ENCODE measurements at regions not wholly inside any gene's neighbourhood (a gene's known extent, or its start where the extent isn't known, plus 50 kb on each side); places are given as distances from the start of the nearest gene placed in this dataset.

DNA sequence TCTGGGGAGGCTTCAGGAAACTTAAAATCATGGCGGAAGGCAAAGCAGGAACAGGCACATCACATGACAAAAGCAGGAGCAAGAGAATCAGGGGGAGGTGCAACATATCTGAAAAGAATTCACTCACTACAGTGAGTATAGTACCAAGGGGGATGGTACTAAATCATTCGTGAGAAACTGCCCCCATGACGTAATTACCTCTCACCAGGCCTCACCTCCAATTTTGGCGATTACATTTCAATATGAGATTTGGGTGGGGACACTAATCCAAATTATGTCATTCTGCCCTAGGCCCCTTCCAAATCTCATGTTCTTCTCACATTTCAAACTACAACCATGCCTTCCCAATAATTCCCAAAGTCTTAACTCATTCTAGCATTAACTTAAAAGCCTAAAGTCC, 740.8 kb upstream of the SOX11 start:
- TF ChIP-seq, protein P1, sequence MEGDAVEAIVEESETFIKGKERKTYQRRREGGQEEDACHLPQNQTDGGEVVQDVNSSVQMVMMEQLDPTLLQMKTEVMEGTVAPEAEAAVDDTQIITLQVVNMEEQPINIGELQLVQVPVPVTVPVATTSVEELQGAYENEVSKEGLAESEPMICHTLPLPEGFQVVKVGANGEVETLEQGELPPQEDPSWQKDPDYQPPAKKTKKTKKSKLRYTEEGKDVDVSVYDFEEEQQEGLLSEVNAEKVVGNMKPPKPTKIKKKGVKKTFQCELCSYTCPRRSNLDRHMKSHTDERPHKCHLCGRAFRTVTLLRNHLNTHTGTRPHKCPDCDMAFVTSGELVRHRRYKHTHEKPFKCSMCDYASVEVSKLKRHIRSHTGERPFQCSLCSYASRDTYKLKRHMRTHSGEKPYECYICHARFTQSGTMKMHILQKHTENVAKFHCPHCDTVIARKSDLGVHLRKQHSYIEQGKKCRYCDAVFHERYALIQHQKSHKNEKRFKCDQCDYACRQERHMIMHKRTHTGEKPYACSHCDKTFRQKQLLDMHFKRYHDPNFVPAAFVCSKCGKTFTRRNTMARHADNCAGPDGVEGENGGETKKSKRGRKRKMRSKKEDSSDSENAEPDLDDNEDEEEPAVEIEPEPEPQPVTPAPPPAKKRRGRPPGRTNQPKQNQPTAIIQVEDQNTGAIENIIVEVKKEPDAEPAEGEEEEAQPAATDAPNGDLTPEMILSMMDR (IDR thresholded peaks at IDR 0.05; ENCODE audit: control insufficient read depth, insufficient read depth, low read depth, low read length, missing control alignments), result no peak
- H3K4me3 ChIP-seq (ENCODE audit: control insufficient read depth, low read depth, low read length), result no peak overlapping the region
- DNase-seq (ENCODE audit: low read depth), result no peak

DNA sequence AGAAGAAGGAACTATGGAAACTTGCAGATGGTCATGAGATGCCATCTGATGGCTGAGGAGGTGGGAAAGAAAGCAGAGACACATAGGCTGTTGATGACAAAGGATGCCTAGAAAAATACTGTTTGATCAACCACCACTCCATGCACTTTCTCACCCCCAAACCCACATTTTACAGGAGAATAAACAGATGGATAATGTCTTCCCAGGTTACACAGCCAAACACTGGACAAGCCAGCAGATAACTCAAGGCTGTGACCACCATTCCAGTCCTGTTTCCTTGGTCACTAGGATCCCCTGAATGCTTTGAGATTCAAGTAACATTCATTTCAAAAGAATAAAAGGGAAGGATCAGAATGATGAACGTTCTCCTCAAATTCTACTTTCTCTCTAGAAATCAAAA, 733.0 kb upstream of the SOX11 start:
- no peak for DNase-seq (ENCODE audit: low read depth)
- no peak overlapping the region for H3K4me3 ChIP-seq (ENCODE audit: control insufficient read depth, low read depth, low read length)
- TF ChIP-seq, protein P1 (IDR thresholded peaks at IDR 0.05; ENCODE audit: control insufficient read depth, insufficient read depth, low read depth, low read length, missing control alignments), result no peak

DNA sequence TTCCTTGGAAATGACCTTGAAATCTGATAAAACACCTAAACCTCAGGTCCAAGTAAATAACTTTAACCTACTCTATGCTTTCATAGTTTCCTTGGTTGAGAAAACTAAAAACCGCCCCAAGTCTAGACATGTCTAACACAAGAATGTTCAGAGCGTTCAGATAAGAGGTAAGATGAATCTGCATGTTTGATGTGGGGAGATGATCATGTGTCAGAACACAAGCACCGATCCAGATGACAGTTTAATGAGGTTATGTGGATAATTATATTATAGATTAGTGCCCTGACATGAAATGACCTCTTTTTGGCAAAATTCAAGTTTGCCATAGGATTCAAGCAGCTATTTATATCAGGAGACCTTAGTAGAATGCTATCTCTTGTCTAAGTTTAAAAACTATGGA, 729.8 kb upstream of the SOX11 start:
- no peak overlapping the region for H3K4me3 ChIP-seq (ENCODE audit: control insufficient read depth, low read depth, low read length)
- DNase-seq (ENCODE audit: low read depth), result no peak
- TF ChIP-seq, protein P1 (IDR thresholded peaks at IDR 0.05; ENCODE audit: control insufficient read depth, insufficient read depth, low read depth, low read length, missing control alignments), result no peak

DNA sequence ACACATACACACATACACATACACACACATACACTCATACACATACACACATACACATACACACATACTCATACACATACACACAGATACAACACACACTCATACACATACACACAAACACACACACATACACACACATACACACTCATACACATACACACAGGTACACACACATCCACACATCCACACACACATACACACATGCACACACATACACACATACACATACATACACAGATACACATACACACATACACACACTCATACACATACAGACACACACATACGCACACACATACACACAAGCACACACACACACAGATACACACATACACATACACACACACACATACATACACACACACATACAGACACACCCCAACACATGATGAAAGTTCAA, 729.1 kb upstream of the SOX11 start:
- no peak for DNase-seq (ENCODE audit: low read depth)
- H3K4me3 ChIP-seq (ENCODE audit: control insufficient read depth, low read depth, low read length), result no peak overlapping the region
- TF ChIP-seq, protein P1 (IDR thresholded peaks at IDR 0.05; ENCODE audit: control insufficient read depth, insufficient read depth, low read depth, low read length, missing control alignments), result no peak

DNA sequence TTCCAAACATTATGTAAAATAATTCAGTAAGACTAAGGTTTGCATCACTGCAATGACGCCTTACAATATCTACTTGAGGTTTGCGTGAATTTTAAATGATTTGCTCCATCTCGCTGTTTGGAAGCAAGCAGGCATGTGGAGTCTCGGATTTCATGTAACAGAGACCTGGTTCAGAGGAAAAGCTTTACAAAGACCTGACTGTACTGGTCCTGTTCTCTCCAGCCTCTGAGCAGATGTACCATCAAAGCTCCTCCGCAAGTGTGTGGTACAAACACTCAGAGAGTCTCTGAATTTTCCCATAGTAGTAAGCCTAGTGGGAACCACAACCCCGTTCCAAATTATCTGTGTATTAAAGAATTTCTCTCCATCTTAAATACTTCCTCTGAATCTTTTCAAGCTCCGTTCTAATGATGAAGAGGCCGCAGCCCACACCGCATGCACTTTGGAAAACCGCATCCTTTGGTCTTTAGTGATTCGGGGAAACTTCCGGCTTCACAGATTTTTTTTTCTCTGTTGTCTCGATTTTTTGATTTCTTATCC, 728.1 kb upstream of the SOX11 start:
- DNase-seq (ENCODE audit: low read depth), result no peak
- no peak overlapping the region for H3K4me3 ChIP-seq (ENCODE audit: control insufficient read depth, low read depth, low read length)
- TF ChIP-seq, protein P1 (IDR thresholded peaks at IDR 0.05; ENCODE audit: control insufficient read depth, insufficient read depth, low read depth, low read length, missing control alignments), result no peak

DNA sequence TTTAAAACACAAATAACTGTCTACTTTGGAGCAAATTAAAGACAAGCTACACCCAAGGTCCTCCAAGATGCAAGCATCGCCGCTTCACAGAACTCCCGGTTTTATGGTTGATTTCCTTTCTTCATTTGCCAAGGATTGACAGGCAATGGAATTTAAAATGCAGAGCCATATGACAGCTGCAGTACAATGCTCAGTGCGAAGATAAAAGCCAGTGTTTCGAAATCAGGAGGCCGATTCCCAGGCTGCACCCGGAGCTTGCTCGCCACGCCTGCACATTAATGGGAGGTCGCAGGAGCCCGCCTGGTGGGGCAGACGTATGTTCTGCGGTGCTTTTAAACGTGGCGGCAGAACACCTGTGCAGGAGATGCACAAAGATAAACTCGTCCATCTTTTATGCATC, 727.6 kb upstream of the SOX11 start:
- TF ChIP-seq, protein P1 (IDR thresholded peaks at IDR 0.05; ENCODE audit: control insufficient read depth, insufficient read depth, low read depth, low read length, missing control alignments), result no peak
- H3K4me3 ChIP-seq (ENCODE audit: control insufficient read depth, low read depth, low read length), result no peak overlapping the region
- no peak for DNase-seq (ENCODE audit: low read depth)
